Chondrocyte (in vitro differentiated cells): ENCODE measurements at regions not wholly inside any gene's neighbourhood (a gene's known extent, or its start where the extent isn't known, plus 50 kb on each side); places are given as distances from the start of the nearest gene placed in this dataset.
A peak's percentile ranks its signal among the peaks of the same experiment; 100 is the strongest.
"Not testable (repeated sequence)": the region's sequence is repeated elsewhere in the genome, so short reads cannot be mapped to it uniquely, and the experiment has no call there.

Source experiments
- DNase-seq: peaks from one replicate; pipeline ENCODE4 v3.0.0; 2021; ENCODE audit warnings: mixed read lengths, low spot score
- H3K27ac Mint-ChIP-seq: one replicate; pipeline ENCODE4 v1.8.0; 2021; ENCODE audit warnings: mild to moderate bottlenecking, moderate library complexity, mixed read lengths; ENCODE audit not compliant: unreplicated experiment
- H3K27me3 Mint-ChIP-seq: 2 replicates; pipeline ENCODE4 v1.8.0; 2021; ENCODE audit warnings: low read depth, mixed read lengths
- H3K36me3 Mint-ChIP-seq: 2 replicates; pipeline ENCODE4 v1.8.0; 2021; ENCODE audit warnings: low read depth, mixed read lengths
- H3K4me1 Mint-ChIP-seq: 2 replicates; pipeline ENCODE4 v1.8.0; 2021; ENCODE audit warnings: low read depth, mild to moderate bottlenecking, mixed read lengths
- H3K4me3 Mint-ChIP-seq: one replicate; pipeline ENCODE4 v1.8.0; 2021; ENCODE audit warnings: mild to moderate bottlenecking, moderate library complexity, mixed read lengths; ENCODE audit not compliant: unreplicated experiment
- H3K9me3 Mint-ChIP-seq: 2 replicates; pipeline ENCODE4 v1.8.0; 2021; ENCODE audit warnings: low read depth, mixed read lengths

DNA sequence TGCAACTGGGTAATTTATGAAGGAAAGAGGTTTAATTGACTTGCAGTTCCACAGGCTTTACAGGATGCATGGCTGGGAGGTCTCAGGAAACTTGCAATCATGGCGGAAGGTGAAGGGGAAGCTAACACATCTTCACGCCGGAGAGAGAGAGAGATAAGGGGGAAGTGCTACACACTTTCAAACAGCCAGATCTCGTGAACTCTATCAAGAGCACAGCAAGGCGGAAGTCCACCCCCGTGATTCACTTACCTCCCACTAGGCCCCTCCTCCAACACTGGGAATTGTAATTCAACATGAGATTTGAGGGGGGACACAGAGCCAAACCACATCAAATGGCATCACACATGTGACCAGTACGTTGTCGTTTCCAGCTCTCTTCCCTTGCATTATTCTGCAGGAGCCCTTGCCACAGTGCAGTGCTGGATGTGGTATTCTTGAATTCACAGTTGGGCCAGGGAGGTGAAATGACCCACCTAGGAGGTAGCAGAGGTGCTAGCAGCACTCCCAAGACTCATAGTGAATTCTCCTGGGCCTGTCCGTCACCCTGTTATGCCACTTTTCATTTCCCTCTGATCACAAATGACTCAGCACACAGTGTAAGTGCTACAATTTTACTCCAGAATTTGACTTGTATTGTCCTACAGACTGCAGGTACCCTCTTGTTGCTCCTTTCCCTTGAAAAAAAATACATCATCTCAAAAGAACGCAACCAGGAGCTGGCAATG, 179.2 kb upstream of the PLGLB2 start:
- H3K27ac Mint-ChIP-seq, DNase-seq, H3K27me3 Mint-ChIP-seq, H3K4me3 Mint-ChIP-seq, H3K4me1 Mint-ChIP-seq, H3K9me3 Mint-ChIP-seq, H3K36me3 Mint-ChIP-seq: not testable (repeated sequence)

DNA sequence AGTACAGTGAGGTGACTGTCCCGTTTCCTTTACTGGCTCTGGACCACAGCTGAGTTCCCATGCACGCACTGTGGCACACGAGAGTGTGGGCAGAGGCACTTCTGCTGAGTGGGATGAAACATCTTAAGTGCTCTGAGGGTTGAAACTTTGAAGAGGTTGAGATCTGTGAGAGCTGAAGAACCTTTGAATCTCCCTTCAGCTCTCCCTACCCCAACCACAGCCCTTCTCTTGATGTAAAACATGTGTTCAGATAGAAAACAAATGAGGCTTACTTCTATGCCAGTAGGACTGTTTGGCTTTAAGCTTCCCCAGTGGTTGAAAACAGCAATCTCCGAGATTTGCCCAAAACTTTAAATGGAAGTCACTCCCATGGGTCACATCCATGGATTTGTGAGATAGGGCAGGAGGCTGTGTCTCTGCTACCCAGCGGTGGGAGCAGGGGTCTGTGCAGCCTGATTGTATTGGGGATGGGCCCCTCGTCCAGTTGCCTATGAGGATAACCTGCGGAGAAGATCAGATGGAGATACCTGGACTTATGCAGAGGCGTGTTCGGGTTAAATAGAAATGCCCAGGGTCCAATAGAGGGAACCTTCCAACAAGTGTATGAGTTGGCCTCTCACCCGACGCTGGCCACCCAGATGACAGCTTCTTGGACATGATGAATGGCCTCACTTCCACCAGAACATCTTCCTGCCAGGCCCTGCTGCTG, 178.0 kb upstream of the PLGLB2 start:
- H3K4me1 Mint-ChIP-seq, DNase-seq, H3K27me3 Mint-ChIP-seq, H3K9me3 Mint-ChIP-seq, H3K36me3 Mint-ChIP-seq, H3K4me3 Mint-ChIP-seq, H3K27ac Mint-ChIP-seq: not testable (repeated sequence)

DNA sequence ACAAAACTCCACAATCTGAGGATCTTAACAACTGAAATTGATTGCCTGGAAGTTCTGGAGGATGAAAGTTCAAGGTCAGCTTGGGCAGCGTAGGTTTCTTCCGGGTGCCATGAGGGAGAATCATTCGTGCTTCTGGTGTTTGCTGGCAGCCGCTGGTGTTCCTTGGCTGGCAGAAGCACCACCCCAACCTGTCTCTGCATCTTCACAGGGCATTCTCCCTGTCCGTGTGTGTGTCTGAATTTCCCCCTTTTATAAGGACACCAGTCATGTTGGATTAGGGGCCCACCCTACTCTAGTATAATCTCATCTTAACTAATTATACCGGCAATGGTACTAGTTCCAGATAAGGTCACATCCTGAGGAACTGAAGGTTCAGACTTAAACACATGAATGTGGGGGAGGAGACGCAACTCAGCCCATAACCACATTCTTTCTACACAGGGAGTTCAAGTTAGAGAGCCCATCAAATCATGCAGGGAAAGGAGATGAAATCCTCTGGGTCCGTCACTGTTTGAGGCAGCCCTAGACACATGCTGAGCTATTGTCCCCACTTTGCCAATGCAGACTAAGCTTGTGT, 175.9 kb upstream of the PLGLB2 start:
- not testable (repeated sequence) for H3K4me1 Mint-ChIP-seq, H3K4me3 Mint-ChIP-seq, H3K36me3 Mint-ChIP-seq, DNase-seq, H3K27me3 Mint-ChIP-seq, H3K27ac Mint-ChIP-seq, H3K9me3 Mint-ChIP-seq

GRCh38 chr2:87572906-87573305, 175.0 kb upstream of the PLGLB2 start:
- not testable (repeated sequence) for H3K27ac Mint-ChIP-seq, H3K27me3 Mint-ChIP-seq, H3K4me1 Mint-ChIP-seq, H3K36me3 Mint-ChIP-seq, H3K9me3 Mint-ChIP-seq, H3K4me3 Mint-ChIP-seq, DNase-seq

DNA sequence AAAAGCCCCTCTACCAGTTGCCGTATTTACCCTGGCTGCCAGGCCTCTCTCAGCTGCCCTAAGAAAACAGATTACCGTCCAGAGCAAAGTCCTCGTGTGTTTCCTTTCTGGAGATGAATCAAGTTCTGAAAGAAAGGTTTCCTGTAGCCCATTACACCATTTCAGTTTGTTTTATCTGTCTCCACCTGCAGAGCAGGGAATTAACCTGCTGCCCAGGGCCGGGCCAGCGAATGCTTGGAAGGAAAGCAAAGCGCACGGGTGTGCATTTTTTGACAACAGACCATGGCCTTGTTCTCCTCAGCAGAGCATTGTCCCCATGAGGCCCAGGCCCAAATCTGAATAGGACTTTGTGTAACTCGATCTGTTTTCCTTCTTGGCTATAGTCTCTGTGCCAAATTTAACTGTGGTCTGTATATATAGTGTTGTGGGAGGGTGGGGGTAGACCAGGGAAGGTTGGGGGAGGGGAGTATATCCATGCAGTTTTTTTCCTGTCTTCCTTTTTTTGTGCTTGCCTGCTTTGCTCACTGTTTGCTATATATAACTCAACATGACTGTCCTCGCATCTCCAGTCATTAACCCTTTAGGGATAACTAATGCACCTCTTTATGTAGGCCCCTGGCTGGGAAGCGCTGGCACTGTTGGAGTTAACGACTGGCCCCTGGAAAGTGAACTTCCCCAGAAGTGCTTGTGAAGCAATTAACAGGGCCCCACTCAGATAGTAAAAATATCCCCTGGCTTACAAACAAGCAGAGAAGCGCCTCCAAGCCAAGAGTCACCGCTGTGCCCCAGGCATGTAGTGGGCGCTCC, 174.3 kb upstream of the PLGLB2 start:
- not testable (repeated sequence) for H3K4me3 Mint-ChIP-seq, H3K36me3 Mint-ChIP-seq, H3K27me3 Mint-ChIP-seq, H3K9me3 Mint-ChIP-seq, H3K27ac Mint-ChIP-seq, DNase-seq, H3K4me1 Mint-ChIP-seq

DNA sequence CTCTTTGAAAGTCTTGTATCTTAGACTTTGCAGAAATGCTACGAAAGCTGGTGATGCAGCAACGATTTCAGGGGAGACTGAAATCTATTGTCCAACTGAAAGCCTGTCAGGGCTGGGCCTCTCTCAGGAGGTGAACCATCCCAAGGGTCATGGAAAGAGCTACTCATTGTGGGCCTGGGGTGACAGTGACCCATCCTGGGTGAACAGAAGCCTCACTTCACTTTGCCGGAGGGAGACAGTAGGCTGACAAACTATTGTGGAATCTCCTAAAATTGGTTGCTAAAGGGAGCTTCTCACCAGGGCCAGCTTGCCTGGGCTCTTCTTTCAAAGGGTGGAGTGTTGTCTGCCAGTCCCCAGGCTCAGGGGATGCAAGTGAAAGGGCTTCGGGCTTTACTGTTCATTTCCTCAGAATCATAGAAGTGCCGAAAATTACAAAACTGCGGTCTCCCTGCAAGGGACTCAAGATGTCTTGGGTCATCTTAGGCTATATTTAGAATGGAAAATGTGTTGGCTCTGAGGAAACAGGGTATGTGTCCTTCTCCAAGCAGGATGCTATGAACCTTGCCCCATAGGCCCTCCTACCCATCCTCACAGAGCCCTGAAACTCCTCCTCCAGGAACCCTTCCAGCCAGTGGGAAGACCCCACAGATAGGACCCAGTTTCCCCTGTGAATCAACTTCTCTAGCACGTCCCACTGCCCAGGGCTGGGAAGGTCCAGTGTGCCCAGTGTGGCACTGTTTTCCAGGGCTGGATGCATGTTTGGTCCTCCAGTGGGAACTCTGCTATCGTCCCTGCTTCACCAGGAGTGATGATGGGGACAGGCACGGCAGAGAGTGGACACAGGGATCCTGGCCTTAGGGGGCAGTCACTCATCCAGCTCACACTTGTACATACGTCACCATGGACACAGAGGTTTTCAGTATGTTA, 173.4 kb upstream of the PLGLB2 start:
- not testable (repeated sequence) for H3K36me3 Mint-ChIP-seq, H3K4me3 Mint-ChIP-seq, H3K4me1 Mint-ChIP-seq, DNase-seq, H3K9me3 Mint-ChIP-seq, H3K27ac Mint-ChIP-seq, H3K27me3 Mint-ChIP-seq

- H3K4me3 Mint-ChIP-seq, DNase-seq, H3K27me3 Mint-ChIP-seq, H3K36me3 Mint-ChIP-seq, H3K9me3 Mint-ChIP-seq, H3K4me1 Mint-ChIP-seq: not testable (repeated sequence)
- peak overlapping the region; percentile 12 for H3K27ac Mint-ChIP-seq
These were observed 172.7 kb upstream of the PLGLB2 start for GRCh38 chr2:87575138-87575537.

DNA sequence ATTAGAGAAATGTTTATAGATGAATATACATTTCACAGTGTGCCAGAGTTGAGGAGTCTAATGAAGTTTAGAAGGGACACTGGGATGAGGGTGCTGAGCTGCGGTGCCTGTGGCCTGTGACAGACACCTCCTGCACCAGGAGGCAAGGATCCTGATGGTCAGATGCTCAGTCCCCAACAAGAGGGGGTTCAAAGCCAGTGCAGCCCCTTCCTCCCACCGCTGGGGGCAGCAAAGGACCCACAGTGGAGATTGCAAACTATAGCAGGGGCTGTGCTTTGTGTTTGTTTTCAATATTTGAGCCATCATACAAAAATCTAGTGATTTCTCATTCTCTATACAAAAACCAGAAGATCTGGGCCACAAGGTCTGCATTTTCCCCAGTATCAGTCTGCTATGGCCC, 170.5 kb upstream of the PLGLB2 start:
- not testable (repeated sequence) for H3K36me3 Mint-ChIP-seq, DNase-seq, H3K4me3 Mint-ChIP-seq, H3K9me3 Mint-ChIP-seq, H3K27ac Mint-ChIP-seq, H3K4me1 Mint-ChIP-seq, H3K27me3 Mint-ChIP-seq

DNA sequence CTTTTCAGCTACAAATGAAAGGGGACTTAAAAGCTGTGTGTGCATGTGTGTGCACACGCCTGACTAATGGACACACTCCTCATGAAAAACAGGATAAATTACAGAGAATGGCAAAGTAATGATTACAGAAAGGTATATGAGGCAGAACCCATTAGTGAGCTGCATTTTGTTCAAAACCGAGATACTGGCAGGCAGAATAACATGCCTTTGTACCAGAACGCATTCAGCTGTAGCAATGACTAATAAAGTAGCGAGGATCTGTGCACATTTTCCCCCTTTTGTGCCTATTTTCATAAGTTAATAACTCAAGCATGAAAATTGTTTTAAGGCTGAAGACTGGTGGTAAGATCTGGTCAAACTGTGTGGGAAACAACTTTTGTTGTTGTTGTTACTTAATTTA, 165.7 kb upstream of the PLGLB2 start:
- H3K9me3 Mint-ChIP-seq, DNase-seq, H3K4me1 Mint-ChIP-seq, H3K27ac Mint-ChIP-seq, H3K4me3 Mint-ChIP-seq, H3K27me3 Mint-ChIP-seq, H3K36me3 Mint-ChIP-seq: not testable (repeated sequence)

DNA sequence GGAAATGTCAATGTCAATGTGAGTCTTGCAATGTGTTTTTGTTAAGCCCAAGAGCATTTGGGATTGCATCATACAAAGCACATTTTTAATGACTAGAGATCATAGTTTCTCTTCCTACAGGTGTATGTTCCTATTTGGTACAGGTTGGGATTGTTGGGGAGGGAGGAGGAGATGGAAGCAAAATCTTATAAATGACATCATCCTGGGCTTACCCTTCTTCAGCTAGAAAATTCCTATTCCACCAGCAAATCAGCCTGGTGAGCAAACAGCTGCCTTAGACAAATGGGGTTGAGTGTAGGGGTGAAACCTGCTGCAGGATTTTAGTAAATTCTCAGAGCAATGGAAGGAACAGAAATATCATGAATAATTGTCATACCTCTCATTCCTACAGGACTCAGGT, 165.3 kb upstream of the PLGLB2 start:
- H3K27ac Mint-ChIP-seq, H3K4me3 Mint-ChIP-seq, DNase-seq, H3K4me1 Mint-ChIP-seq, H3K27me3 Mint-ChIP-seq, H3K36me3 Mint-ChIP-seq, H3K9me3 Mint-ChIP-seq: not testable (repeated sequence)

GRCh38 chr2:87583370-87583769, 164.5 kb upstream of the PLGLB2 start:
- not testable (repeated sequence) for H3K27me3 Mint-ChIP-seq, H3K4me3 Mint-ChIP-seq, H3K4me1 Mint-ChIP-seq, DNase-seq, H3K36me3 Mint-ChIP-seq, H3K9me3 Mint-ChIP-seq
- H3K27ac Mint-ChIP-seq = peak overlapping the region; percentile 36

GRCh38 chr2:87583803-87584202, 164.1 kb upstream of the PLGLB2 start:
- not testable (repeated sequence) for H3K36me3 Mint-ChIP-seq, H3K9me3 Mint-ChIP-seq, DNase-seq, H3K4me3 Mint-ChIP-seq, H3K27me3 Mint-ChIP-seq, H3K4me1 Mint-ChIP-seq
- H3K27ac Mint-ChIP-seq = peak overlapping the region; percentile 36
